ENCODE measurements at regions not wholly inside any gene's neighbourhood (a gene's known extent, or its start where the extent isn't known, plus 50 kb on each side); places are given as distances from the start of the nearest gene placed in this dataset.
"Not testable (repeated sequence)": the region's sequence is repeated elsewhere in the genome, so short reads cannot be mapped to it uniquely, and the experiment has no call there.

- DNase-seq (ENCODE audit: low read depth) = no peak
Measured at GRCh38 chr12:32010631-32011336, 51.6 kb downstream of the RESF1 start.

GRCh38 chr12:32012249-32012785, 53.1 kb downstream of the RESF1 start:
- DNase-seq (ENCODE audit: low read depth) = no peak

- no peak for DNase-seq (ENCODE audit: low read depth)
Measured at GRCh38 chr12:32015036-32015435, 55.8 kb downstream of the RESF1 start.

- DNase-seq (ENCODE audit: low read depth) = no peak
Measured at GRCh38 chr12:32016680-32017482, 57.7 kb downstream of the RESF1 start.

GRCh38 chr12:32021346-32021773, 62.1 kb downstream of the RESF1 start:
- no peak for DNase-seq (ENCODE audit: low read depth)

GRCh38 chr12:32022387-32022786, 63.2 kb downstream of the RESF1 start:
- not testable (repeated sequence) for DNase-seq (ENCODE audit: low read depth)

- not testable (repeated sequence) for DNase-seq (ENCODE audit: low read depth)
Measured at GRCh38 chr12:32023861-32024260, 64.6 kb downstream of the RESF1 start.

- DNase-seq (ENCODE audit: low read depth) = no peak
Measured at GRCh38 chr12:32024884-32025592, 65.8 kb downstream of the RESF1 start.

- DNase-seq (ENCODE audit: low read depth) = peak; percentile 4
Measured at GRCh38 chr12:32025906-32026305, 66.7 kb downstream of the RESF1 start.

- no peak for DNase-seq (ENCODE audit: low read depth)
Measured at GRCh38 chr12:32027684-32028365, 68.6 kb downstream of the RESF1 start.

- DNase-seq (ENCODE audit: low read depth) = no peak
Measured at GRCh38 chr12:32030151-32030550, 70.9 kb downstream of the RESF1 start.

- DNase-seq (ENCODE audit: low read depth) = no peak
Measured at GRCh38 chr12:32030676-32031075, 71.5 kb downstream of the RESF1 start.

GRCh38 chr12:32031109-32031508, 71.9 kb downstream of the RESF1 start:
- DNase-seq (ENCODE audit: low read depth) = no peak

- DNase-seq (ENCODE audit: low read depth) = no peak
Measured at GRCh38 chr12:32032205-32032810, 73.1 kb downstream of the RESF1 start.

GRCh38 chr12:32033406-32033805, 73.2 kb upstream of the BICD1 start:
- DNase-seq (ENCODE audit: low read depth) = no peak

- DNase-seq (ENCODE audit: low read depth) = no peak
Measured at GRCh38 chr12:32034045-32034444, 72.6 kb upstream of the BICD1 start.

- no peak for DNase-seq (ENCODE audit: low read depth)
Measured at GRCh38 chr12:32036477-32037263, 70.0 kb upstream of the BICD1 start.

- DNase-seq (ENCODE audit: low read depth) = no peak
Measured at GRCh38 chr12:32039347-32039746, 67.3 kb upstream of the BICD1 start.

GRCh38 chr12:32039917-32040575, 66.6 kb upstream of the BICD1 start:
- DNase-seq (ENCODE audit: low read depth) = no peak

- DNase-seq (ENCODE audit: low read depth) = no peak
Measured at GRCh38 chr12:32043928-32044549, 62.6 kb upstream of the BICD1 start.

Data from activated T-helper 1 cell treated with Interleukin-2 at 50 U/mL for 16 hours (primary cell).